ENCODE measurements at regions not wholly inside any gene's neighbourhood (a gene's known extent, or its start where the extent isn't known, plus 50 kb on each side); places are given as distances from the start of the nearest gene placed in this dataset.

GRCh38 chr7:17651863-17652385, 288.4 kb downstream of the SNX13 start:
- TF ChIP-seq EZH2 (IDR thresholded peaks at IDR 0.05; ENCODE audit: borderline replicate concordance, low read depth, low read length, poor library complexity, severe bottlenecking), result no peak
- TF ChIP-seq CTCF (conservative IDR thresholded peaks at IDR 0.05; ENCODE audit: low read depth, low read length), result no peak
